Endothelial cell of umbilical vein (primary cell): ENCODE measurements at regions not wholly inside any gene's neighbourhood (a gene's known extent, or its start where the extent isn't known, plus 50 kb on each side); places are given as distances from the start of the nearest gene placed in this dataset.

ENCODE experiments used
- EZH2 ChIP-seq: IDR thresholded peaks from 2 replicates; pipeline ENCODE4 v1.6.1; 2012; ENCODE audit warnings: borderline replicate concordance, low read depth, mild to moderate bottlenecking, moderate library complexity, low read length, inconsistent platforms; ENCODE audit not compliant: severe bottlenecking
- JUN ChIP-seq: IDR thresholded peaks from 2 replicates; pipeline ENCODE4 v1.6.1; 2011; ENCODE audit warnings: borderline replicate concordance, low read depth; ENCODE audit not compliant: insufficient read length, insufficient read depth
- POLR2AphosphoS5 ChIP-seq: IDR thresholded peaks from 2 replicates; pipeline ENCODE4 v1.6.1; 2012; ENCODE audit warnings: low read depth, mild to moderate bottlenecking, control low read depth, low read length, moderate library complexity; ENCODE audit not compliant: insufficient read depth
- TF ChIP-seq, protein P1 (sequence below), 2 donors: IDR thresholded peaks; 1 replicate in 1 of 2; 2 replicates in 1 of 2; pipeline ENCODE4 v1.5.1; 2011; ENCODE audit warnings: low read length in 2 of 2, mild to moderate bottlenecking in 2 of 2, moderate library complexity in 2 of 2, control low read depth in 1 of 2, inconsistent platforms in 1 of 2, low read depth in 1 of 2; ENCODE audit not compliant: insufficient read depth in 1 of 2; ENCODE audit errors: extremely low read depth in 1 of 2

GRCh38 chr20:47849006-47849405, 63.7 kb upstream of the SULF2 start:
- TF ChIP-seq, protein P1, sequence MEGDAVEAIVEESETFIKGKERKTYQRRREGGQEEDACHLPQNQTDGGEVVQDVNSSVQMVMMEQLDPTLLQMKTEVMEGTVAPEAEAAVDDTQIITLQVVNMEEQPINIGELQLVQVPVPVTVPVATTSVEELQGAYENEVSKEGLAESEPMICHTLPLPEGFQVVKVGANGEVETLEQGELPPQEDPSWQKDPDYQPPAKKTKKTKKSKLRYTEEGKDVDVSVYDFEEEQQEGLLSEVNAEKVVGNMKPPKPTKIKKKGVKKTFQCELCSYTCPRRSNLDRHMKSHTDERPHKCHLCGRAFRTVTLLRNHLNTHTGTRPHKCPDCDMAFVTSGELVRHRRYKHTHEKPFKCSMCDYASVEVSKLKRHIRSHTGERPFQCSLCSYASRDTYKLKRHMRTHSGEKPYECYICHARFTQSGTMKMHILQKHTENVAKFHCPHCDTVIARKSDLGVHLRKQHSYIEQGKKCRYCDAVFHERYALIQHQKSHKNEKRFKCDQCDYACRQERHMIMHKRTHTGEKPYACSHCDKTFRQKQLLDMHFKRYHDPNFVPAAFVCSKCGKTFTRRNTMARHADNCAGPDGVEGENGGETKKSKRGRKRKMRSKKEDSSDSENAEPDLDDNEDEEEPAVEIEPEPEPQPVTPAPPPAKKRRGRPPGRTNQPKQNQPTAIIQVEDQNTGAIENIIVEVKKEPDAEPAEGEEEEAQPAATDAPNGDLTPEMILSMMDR (IDR thresholded peaks at IDR 0.05; ENCODE audit: extremely low read depth in 1 of 2, insufficient read depth in 1 of 2, low read depth in 1 of 2, low read length in 2 of 2) = no peak
- no peak for TF ChIP-seq JUN
- no peak for TF ChIP-seq EZH2
- TF ChIP-seq POLR2AphosphoS5 = no peak
